ENCODE measurements at regions not wholly inside any gene's neighbourhood (a gene's known extent, or its start where the extent isn't known, plus 50 kb on each side); places are given as distances from the start of the nearest gene placed in this dataset.

GRCh38 chr14:42541535-42542001, 934.9 kb downstream of the LRFN5 start:
- ChIA-PET POLR2A (no interaction called here), CTCF (no interaction called here)
- H3K4me1 Mint-ChIP-seq, result no peaks in the 10 kb centered on the region
- 82% methylated on average over 1 of the region's 3 CpGs for WGBS (ENCODE audit: insufficient coverage)
- H3K79me2 ChIP-seq (ENCODE audit: control insufficient read depth, insufficient read depth, low read length), result no peaks in the 10 kb centered on the region
- H3K27ac Mint-ChIP-seq, result no peak overlapping the region
- TF ChIP-seq EZH2 (IDR thresholded peaks at IDR 0.05; ENCODE audit: borderline replicate concordance, insufficient read depth, low read depth, low read length, poor library complexity, severe bottlenecking) (no peak), CTCF (IDR thresholded peaks at IDR 0.05) (no peak)
- no peaks in the 10 kb centered on the region for H3K27me3 ChIP-seq (replicated peaks in 1 of 4; ENCODE audit: control extremely low read depth in 1 of 4, control insufficient read depth in 3 of 4, insufficient read depth in 4 of 4, low read length in 3 of 4)
- no peaks in the 10 kb centered on the region for H3K9me3 Mint-ChIP-seq (ENCODE audit: insufficient read depth)
- intact Hi-C loops (cut with micrococcal nuclease), result no loop called here
- no peaks in the 10 kb centered on the region for H3K4me1 ChIP-seq (ENCODE audit: control insufficient read depth in 2 of 2, insufficient read depth in 2 of 2, low read length in 2 of 2)
- no peaks in the 10 kb centered on the region for H4K20me1 ChIP-seq (ENCODE audit: control insufficient read depth, insufficient read depth, low read length, poor library complexity, severe bottlenecking)
- H3K27me3 Mint-ChIP-seq, result no peaks in the 10 kb centered on the region
- no peak overlapping the region for H2AFZ ChIP-seq (ENCODE audit: insufficient read depth, low read depth, low read length, poor library complexity, severe bottlenecking)
- H3K27ac ChIP-seq (ENCODE audit: low read length in 2 of 2), result no peak overlapping the region
- no peak overlapping the region for H3K4me3 ChIP-seq (ENCODE audit: control extremely low read depth in 1 of 5, extremely low read depth in 1 of 5, insufficient read depth in 1 of 5, low read depth in 2 of 5, low read length in 4 of 5)
- H3K36me3 ChIP-seq (replicated peaks in 1 of 2; ENCODE audit: control extremely low read depth in 1 of 2, control insufficient read depth in 1 of 2, extremely low read depth in 1 of 2, insufficient read depth in 2 of 2, low read length in 1 of 2), result no peaks in the 10 kb centered on the region
- H3K9ac ChIP-seq (ENCODE audit: low read length), result no peak overlapping the region
- H3K4me3 Mint-ChIP-seq, result no peak overlapping the region
- no peak overlapping the region for H3K4me2 ChIP-seq (replicated peaks; ENCODE audit: low read depth, low read length, poor library complexity, severe bottlenecking)
- no peak for ATAC-seq (ENCODE audit: low read depth)
- no peak for DNase-seq
- no peaks in the 10 kb centered on the region for H3K9me3 ChIP-seq (ENCODE audit: control extremely low read depth in 1 of 3, control insufficient read depth in 2 of 3, insufficient read depth in 1 of 3, low read length in 2 of 3)

GRCh38 chr14:42535397-42535796, 928.7 kb downstream of the LRFN5 start:
- H3K27me3 Mint-ChIP-seq, result no peaks in the 10 kb centered on the region

More at GRCh38 chr14:42535397-42535796, 928.7 kb downstream of the LRFN5 start:
- ATAC-seq (ENCODE audit: low read depth), result no peak
- Histone ChIP-seq H3K4me1 (ENCODE audit: control insufficient read depth in 2 of 2, insufficient read depth in 2 of 2, low read length in 2 of 2) (no peaks in the 10 kb centered on the region), H3K4me3 (ENCODE audit: control extremely low read depth in 1 of 5, extremely low read depth in 1 of 5, insufficient read depth in 1 of 5, low read depth in 2 of 5, low read length in 4 of 5) (no peak overlapping the region), H3K79me2 (ENCODE audit: control insufficient read depth, insufficient read depth, low read length) (no peaks in the 10 kb centered on the region), H2AFZ (ENCODE audit: insufficient read depth, low read depth, low read length, poor library complexity, severe bottlenecking) (no peak overlapping the region), H3K9ac (ENCODE audit: low read length) (no peak overlapping the region), H3K36me3 (replicated peaks in 1 of 2; ENCODE audit: control extremely low read depth in 1 of 2, control insufficient read depth in 1 of 2, extremely low read depth in 1 of 2, insufficient read depth in 2 of 2, low read length in 1 of 2) (no peaks in the 10 kb centered on the region), H3K27ac (ENCODE audit: low read length in 2 of 2) (no peak overlapping the region), H3K27me3 (replicated peaks in 1 of 4; ENCODE audit: control extremely low read depth in 1 of 4, control insufficient read depth in 3 of 4, insufficient read depth in 4 of 4, low read length in 3 of 4) (no peaks in the 10 kb centered on the region), H4K20me1 (ENCODE audit: control insufficient read depth, insufficient read depth, low read length, poor library complexity, severe bottlenecking) (no peaks in the 10 kb centered on the region), H3K9me3 (ENCODE audit: control extremely low read depth in 1 of 3, control insufficient read depth in 2 of 3, insufficient read depth in 1 of 3, low read length in 2 of 3) (no peaks in the 10 kb centered on the region), H3K4me2 (replicated peaks; ENCODE audit: low read depth, low read length, poor library complexity, severe bottlenecking) (no peak overlapping the region)
- no peak for DNase-seq
- Mint-ChIP-seq H3K27ac (no peak overlapping the region), H3K9me3 (ENCODE audit: insufficient read depth) (no peaks in the 10 kb centered on the region), H3K4me1 (no peaks in the 10 kb centered on the region), H3K4me3 (no peak overlapping the region)
- no peak for TF ChIP-seq EZH2 (IDR thresholded peaks at IDR 0.05; ENCODE audit: borderline replicate concordance, insufficient read depth, low read depth, low read length, poor library complexity, severe bottlenecking)
- no peak for TF ChIP-seq CTCF (IDR thresholded peaks at IDR 0.05)
- CTCF ChIA-PET, result no interaction called here
- WGBS (ENCODE audit: insufficient coverage), result 100% methylated on average over 5 of the region's 10 CpGs
- POLR2A ChIA-PET, result no interaction called here
- intact Hi-C loops (cut with micrococcal nuclease), result no loop called here

All from B cell (primary cell).